ENCODE measurements at regions not wholly inside any gene's neighbourhood (a gene's known extent, or its start where the extent isn't known, plus 50 kb on each side); places are given as distances from the start of the nearest gene placed in this dataset.

DNA sequence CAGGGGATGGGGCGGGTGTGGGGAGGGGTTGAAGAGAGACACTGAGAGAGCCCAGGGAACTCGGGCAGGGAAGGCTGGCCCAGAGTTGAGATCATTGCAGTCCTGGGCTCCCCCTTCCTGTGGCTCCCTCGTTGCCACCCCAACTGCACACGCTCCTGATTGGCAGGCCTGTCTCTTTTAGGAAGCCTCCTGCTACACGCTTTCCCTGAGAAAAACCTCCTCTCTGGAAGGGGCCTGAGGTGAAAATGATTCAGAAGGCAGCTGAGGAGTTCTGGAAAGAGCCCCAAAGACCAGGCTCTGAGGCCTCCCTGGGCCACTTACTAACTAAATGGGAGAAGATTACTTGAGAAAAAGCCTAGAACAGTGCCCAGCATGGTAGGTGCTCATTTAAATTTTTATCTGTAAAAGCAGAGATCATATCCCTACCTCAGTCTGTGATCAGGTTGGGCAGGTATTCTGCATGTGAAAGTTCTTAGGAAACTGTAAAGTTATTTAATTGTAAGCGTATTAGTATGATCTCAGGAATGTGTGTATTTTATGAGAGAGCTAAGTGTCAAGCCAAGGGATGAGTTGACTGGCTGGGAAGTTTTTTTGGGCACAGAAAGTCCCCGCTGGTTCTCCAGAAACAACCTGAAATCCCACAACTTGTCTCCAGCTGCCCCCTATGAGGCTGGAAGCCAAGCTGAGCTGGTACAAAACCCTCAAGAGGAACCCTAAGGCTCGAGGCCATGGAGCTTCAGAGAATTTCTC lies 65.2 kb upstream of the EPS8L3 start:
- Histone ChIP-seq H3K14ac (replicated peaks; ENCODE audit: low read depth, low read length) (no peak overlapping the region), H3K9ac (ENCODE audit: low read depth, low read length) (no peak overlapping the region), H2BK5ac (ENCODE audit: low read depth, low read length, poor library complexity, severe bottlenecking) (no peak overlapping the region), H2BK120ac (ENCODE audit: low read depth, low read length) (peak overlapping the region; percentile 10; the same call in 1 of the 2 replicates), H3K9me1 (ENCODE audit: insufficient read depth, low read length) (peaks cover 10% of the 10 kb centered on the region), H3K9me3 (ENCODE audit: control insufficient read depth, insufficient read depth, low read length) (peaks cover 2% of the 10 kb centered on the region; the same call in 1 of the 2 replicates), H2AK9ac (replicated peaks; ENCODE audit: low read depth, low read length, poor library complexity) (no peak overlapping the region), H3K23ac (ENCODE audit: low read depth, low read length) (no peak overlapping the region), H3K18ac (ENCODE audit: low read depth, low read length) (no peak overlapping the region), H3K27ac (ENCODE audit: insufficient read depth, low read length) (no peak overlapping the region), H3K56ac (ENCODE audit: extremely low read depth, insufficient read depth, low read length) (no peak overlapping the region), H4K91ac (ENCODE audit: insufficient read depth, low read depth, low read length) (no peak overlapping the region; the same call in 1 of the 2 replicates), H2AK5ac (ENCODE audit: low read depth, low read length) (peak overlapping the region; percentile 63; the same call in 1 of the 2 replicates), H3K4me1 (ENCODE audit: control insufficient read depth, insufficient read depth, low read length) (peaks cover 11% of the 10 kb centered on the region), H4K5ac (ENCODE audit: low read depth, low read length) (no peak overlapping the region), H3K4me3 (ENCODE audit: insufficient read depth, low read depth, low read length) (no peak overlapping the region), H3K79me1 (ENCODE audit: low read depth in 1 of 2, low read length in 2 of 2) (no peaks in the 10 kb centered on the region), H2BK15ac (ENCODE audit: low read depth, low read length) (0 out of 3 replicates have a peak overlapping the region, but pooled peaks have one; percentile 28), H3K4me2 (ENCODE audit: low read depth, low read length) (no peak overlapping the region), H4K8ac (ENCODE audit: low read depth in 2 of 2, low read length in 2 of 2) (no peak overlapping the region), H3K36me3 (ENCODE audit: control insufficient read depth, insufficient read depth, low read length) (no peaks in the 10 kb centered on the region), H3K27me3 (ENCODE audit: control insufficient read depth, insufficient read depth, low read length) (no peaks in the 10 kb centered on the region), H2BK20ac (ENCODE audit: low read depth, low read length) (no peak overlapping the region), H4K20me1 (ENCODE audit: insufficient read depth, low read length) (no peaks in the 10 kb centered on the region), H2AFZ (replicated peaks; ENCODE audit: low read length, poor library complexity) (peak overlapping the region; percentile 44), H3K4ac (ENCODE audit: low read depth, low read length) (no peak overlapping the region)
- no TSS peak for BruUV-seq (replicated peaks)
- in situ Hi-C loops (cut with MboI; ENCODE audit: low sequenced_read_pairs): no loop called here
- TF ChIP-seq MAZ (IDR thresholded peaks at IDR 0.05; ENCODE audit: borderline replicate concordance, low read depth, low read length): no peak
- TF ChIP-seq SMC3 (IDR thresholded peaks at IDR 0.05; ENCODE audit: low read depth, low read length): no peak
- no peak for TF ChIP-seq CHD1 (IDR thresholded peaks at IDR 0.05; ENCODE audit: low read depth, low read length)
- TF ChIP-seq MXI1 (IDR thresholded peaks at IDR 0.05; ENCODE audit: borderline replicate concordance, low read depth, low read length): no peak
- TF ChIP-seq POLR2A (IDR thresholded peaks at IDR 0.05; ENCODE audit: low read depth, low read length): no peak
- TF ChIP-seq BHLHE40 (IDR thresholded peaks at IDR 0.05; ENCODE audit: low read depth, low read length): no peak
- TF ChIP-seq, protein P1, sequence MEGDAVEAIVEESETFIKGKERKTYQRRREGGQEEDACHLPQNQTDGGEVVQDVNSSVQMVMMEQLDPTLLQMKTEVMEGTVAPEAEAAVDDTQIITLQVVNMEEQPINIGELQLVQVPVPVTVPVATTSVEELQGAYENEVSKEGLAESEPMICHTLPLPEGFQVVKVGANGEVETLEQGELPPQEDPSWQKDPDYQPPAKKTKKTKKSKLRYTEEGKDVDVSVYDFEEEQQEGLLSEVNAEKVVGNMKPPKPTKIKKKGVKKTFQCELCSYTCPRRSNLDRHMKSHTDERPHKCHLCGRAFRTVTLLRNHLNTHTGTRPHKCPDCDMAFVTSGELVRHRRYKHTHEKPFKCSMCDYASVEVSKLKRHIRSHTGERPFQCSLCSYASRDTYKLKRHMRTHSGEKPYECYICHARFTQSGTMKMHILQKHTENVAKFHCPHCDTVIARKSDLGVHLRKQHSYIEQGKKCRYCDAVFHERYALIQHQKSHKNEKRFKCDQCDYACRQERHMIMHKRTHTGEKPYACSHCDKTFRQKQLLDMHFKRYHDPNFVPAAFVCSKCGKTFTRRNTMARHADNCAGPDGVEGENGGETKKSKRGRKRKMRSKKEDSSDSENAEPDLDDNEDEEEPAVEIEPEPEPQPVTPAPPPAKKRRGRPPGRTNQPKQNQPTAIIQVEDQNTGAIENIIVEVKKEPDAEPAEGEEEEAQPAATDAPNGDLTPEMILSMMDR (conservative IDR thresholded peaks at IDR 0.05; ENCODE audit: low read depth, low read length): no peak
- TF ChIP-seq RFX5 (IDR thresholded peaks at IDR 0.05; ENCODE audit: low read depth, low read length): no peak
- TF ChIP-seq CEBPB (IDR thresholded peaks at IDR 0.05; ENCODE audit: low read depth, low read length): no peak
- no peak for TF ChIP-seq RAD21 (IDR thresholded peaks at IDR 0.05; ENCODE audit: low read length)
- no peak for TF ChIP-seq NFE2L2 (IDR thresholded peaks at IDR 0.05; ENCODE audit: low read depth, low read length)
- TF ChIP-seq, protein P2, sequence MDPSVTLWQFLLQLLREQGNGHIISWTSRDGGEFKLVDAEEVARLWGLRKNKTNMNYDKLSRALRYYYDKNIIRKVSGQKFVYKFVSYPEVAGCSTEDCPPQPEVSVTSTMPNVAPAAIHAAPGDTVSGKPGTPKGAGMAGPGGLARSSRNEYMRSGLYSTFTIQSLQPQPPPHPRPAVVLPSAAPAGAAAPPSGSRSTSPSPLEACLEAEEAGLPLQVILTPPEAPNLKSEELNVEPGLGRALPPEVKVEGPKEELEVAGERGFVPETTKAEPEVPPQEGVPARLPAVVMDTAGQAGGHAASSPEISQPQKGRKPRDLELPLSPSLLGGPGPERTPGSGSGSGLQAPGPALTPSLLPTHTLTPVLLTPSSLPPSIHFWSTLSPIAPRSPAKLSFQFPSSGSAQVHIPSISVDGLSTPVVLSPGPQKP (IDR thresholded peaks at IDR 0.05; ENCODE audit: borderline replicate concordance, low read depth, low read length): no peak
- no peak for TF ChIP-seq MAFK (IDR thresholded peaks at IDR 0.05; ENCODE audit: low read depth, low read length)
- TF ChIP-seq, protein P3, sequence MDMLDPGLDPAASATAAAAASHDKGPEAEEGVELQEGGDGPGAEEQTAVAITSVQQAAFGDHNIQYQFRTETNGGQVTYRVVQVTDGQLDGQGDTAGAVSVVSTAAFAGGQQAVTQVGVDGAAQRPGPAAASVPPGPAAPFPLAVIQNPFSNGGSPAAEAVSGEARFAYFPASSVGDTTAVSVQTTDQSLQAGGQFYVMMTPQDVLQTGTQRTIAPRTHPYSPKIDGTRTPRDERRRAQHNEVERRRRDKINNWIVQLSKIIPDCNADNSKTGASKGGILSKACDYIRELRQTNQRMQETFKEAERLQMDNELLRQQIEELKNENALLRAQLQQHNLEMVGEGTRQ (IDR thresholded peaks at IDR 0.05; ENCODE audit: low read depth, low read length): no peak
- no peak for TF ChIP-seq FOS (IDR thresholded peaks at IDR 0.05; ENCODE audit: low read depth, low read length)
- no peak for TF ChIP-seq RCOR1 (IDR thresholded peaks at IDR 0.05; ENCODE audit: insufficient replicate concordance, low read length)
- ChIA-PET POLR2A (ENCODE audit: unreplicated experiment) (no interaction called here), CTCF (no interaction called here)
- ATAC-seq (ENCODE audit: low read depth): peak; percentile 43
- DNase-seq: peak; percentile 13
- intact Hi-C loops (cut with micrococcal nuclease): loop anchor here (5.0 kb wide), 1 partner anchor 48 kb away; no protein-coding TSS in a partner anchor
- WGBS, 2 experiments (ENCODE audit: extremely low coverage in 2 of 2, insufficient read length in 1 of 2): no CpG with 5 or more reads among the region's 8 CpGs
- dilution Hi-C loops (cut with HindIII; ENCODE audit: low sequenced_read_pairs, unreplicated experiment): no loop called here
